Smooth muscle cell (in vitro differentiated cells): ENCODE measurements at regions not wholly inside any gene's neighbourhood (a gene's known extent, or its start where the extent isn't known, plus 50 kb on each side); places are given as distances from the start of the nearest gene placed in this dataset.

Experiments used
- DNase-seq: peaks from one replicate; lab custom pipeline; 2025; ENCODE audit not compliant: unreplicated experiment; lab: John Stamatoyannopoulos, UW
- H2AFZ ChIP-seq: fragments of 200-600 bp; sonication (generic); 2 replicates; pipeline ENCODE4 v1.6.0; 2016; ENCODE audit warnings: antibody characterized with exemption, low read depth, mild to moderate bottlenecking
- H3F3A ChIP-seq: fragments of 200-600 bp; sonication (generic); 2 replicates; pipeline ENCODE4 v1.6.0; 2017; ENCODE audit warnings: antibody characterized with exemption, low read depth
- H3K27ac ChIP-seq: fragments of 200-600 bp; sonication (generic); 2 replicates; pipeline ENCODE4 v1.5.1; 2016; ENCODE audit warnings: low read depth, mild to moderate bottlenecking
- H3K27me3 ChIP-seq: fragments of 200-600 bp; sonication (generic); 2 replicates; pipeline ENCODE4 v1.6.1; 2016; ENCODE audit warnings: low read depth, mild to moderate bottlenecking
- H3K36me3 ChIP-seq: fragments of 200-600 bp; sonication (generic); 2 replicates; pipeline ENCODE4 v1.5.1; 2016; ENCODE audit warnings: low read depth
- H3K4me1 ChIP-seq: fragments of 200-600 bp; sonication (generic); 2 replicates; pipeline ENCODE4 v1.5.1; 2016; ENCODE audit warnings: low read depth
- H3K4me2 ChIP-seq: fragments of 200-600 bp; sonication (generic); 2 replicates; pipeline ENCODE4 v1.6.0; 2016; ENCODE audit warnings: mild to moderate bottlenecking
- H3K4me3 ChIP-seq: fragments of 200-600 bp; sonication (generic); 2 replicates; pipeline ENCODE4 v1.5.1; 2016; ENCODE audit warnings: mild to moderate bottlenecking
- H3K79me2 ChIP-seq: fragments of 200-600 bp; sonication (generic); 2 replicates; pipeline ENCODE4 v1.6.0; 2016; ENCODE audit warnings: low read depth, mild to moderate bottlenecking
- H3K9ac ChIP-seq: fragments of 200-600 bp; sonication (generic); 2 replicates; pipeline ENCODE4 v1.6.0; 2016; ENCODE audit warnings: low read depth
- H3K9me3 ChIP-seq: fragments of 200-600 bp; sonication (generic); replicated peaks from 2 replicates; pipeline ENCODE4 v1.5.1; 2016; ENCODE audit warnings: low read depth
- H4K20me1 ChIP-seq: fragments of 200-600 bp; sonication (generic); 2 replicates; pipeline ENCODE4 v1.6.0; 2016; ENCODE audit warnings: low read depth
- WGBS: methylation state at CpG from one replicate; pipeline ENCODE4 v1.1.7; 2016; ENCODE audit warnings: low lambda C conversion rate; 5-methylcytosine and 5-hydroxymethylcytosine counted together
- TF ChIP-seq, protein P1 (sequence below): fragments of 200-600 bp; sonication (generic); IDR thresholded peaks from 2 replicates; pipeline ENCODE4 v1.5.1; 2017; ENCODE audit warnings: borderline replicate concordance, mild to moderate bottlenecking, antibody characterized with exemption; ENCODE audit not compliant: insufficient read depth, poor library complexity, severe bottlenecking

DNA sequence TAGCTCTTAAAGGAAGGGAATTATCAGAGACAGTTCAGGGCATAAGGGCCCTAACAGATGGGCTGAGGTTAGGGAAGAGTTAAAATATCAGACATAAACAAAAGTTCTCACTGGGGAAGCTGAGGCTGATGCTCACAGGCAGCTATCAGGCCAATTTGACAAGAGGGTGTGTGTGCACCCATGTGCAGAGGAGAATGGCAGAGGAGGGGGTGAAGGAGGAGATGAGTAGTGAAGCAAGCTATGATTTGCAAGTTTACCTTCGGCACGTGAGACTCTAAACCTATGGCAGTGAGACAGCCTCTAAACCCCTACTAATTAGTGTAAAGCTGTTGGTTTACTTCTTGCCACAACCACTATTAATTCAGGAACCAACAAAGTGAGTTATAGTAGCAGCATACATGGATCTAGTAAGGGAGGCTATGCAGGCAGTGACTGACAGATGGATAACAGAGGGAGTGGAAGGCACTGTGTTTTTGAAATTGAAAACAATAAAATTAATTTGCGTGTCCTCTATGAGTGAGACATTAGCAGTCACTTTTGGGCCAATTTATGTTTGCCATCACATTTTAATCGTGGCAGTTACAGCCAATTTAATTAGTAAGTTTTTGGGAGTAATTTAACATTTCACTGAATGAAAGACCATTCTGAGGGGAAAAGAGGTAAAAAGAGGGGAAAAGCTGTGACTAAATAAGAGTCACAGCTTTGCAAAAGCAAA, 99.6 kb upstream of the HTR2A start:
- H3K9me3 ChIP-seq: no peaks in the 10 kb centered on the region
- no peaks in the 10 kb centered on the region for H4K20me1 ChIP-seq
- no peak overlapping the region for H3K27ac ChIP-seq
- H3K9ac ChIP-seq: no peak overlapping the region
- 95% methylated on average over 4 of the region's 4 CpGs for WGBS
- TF ChIP-seq, protein P1, sequence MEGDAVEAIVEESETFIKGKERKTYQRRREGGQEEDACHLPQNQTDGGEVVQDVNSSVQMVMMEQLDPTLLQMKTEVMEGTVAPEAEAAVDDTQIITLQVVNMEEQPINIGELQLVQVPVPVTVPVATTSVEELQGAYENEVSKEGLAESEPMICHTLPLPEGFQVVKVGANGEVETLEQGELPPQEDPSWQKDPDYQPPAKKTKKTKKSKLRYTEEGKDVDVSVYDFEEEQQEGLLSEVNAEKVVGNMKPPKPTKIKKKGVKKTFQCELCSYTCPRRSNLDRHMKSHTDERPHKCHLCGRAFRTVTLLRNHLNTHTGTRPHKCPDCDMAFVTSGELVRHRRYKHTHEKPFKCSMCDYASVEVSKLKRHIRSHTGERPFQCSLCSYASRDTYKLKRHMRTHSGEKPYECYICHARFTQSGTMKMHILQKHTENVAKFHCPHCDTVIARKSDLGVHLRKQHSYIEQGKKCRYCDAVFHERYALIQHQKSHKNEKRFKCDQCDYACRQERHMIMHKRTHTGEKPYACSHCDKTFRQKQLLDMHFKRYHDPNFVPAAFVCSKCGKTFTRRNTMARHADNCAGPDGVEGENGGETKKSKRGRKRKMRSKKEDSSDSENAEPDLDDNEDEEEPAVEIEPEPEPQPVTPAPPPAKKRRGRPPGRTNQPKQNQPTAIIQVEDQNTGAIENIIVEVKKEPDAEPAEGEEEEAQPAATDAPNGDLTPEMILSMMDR: no peak
- no peak overlapping the region for H2AFZ ChIP-seq
- no peak for DNase-seq
- no peaks in the 10 kb centered on the region for H3K27me3 ChIP-seq
- H3F3A ChIP-seq: no peaks in the 10 kb centered on the region
- no peaks in the 10 kb centered on the region for H3K36me3 ChIP-seq
- H3K4me1 ChIP-seq: no peaks in the 10 kb centered on the region
- no peak overlapping the region for H3K4me2 ChIP-seq
- no peaks in the 10 kb centered on the region for H3K79me2 ChIP-seq
- H3K4me3 ChIP-seq: no peak overlapping the region

DNA sequence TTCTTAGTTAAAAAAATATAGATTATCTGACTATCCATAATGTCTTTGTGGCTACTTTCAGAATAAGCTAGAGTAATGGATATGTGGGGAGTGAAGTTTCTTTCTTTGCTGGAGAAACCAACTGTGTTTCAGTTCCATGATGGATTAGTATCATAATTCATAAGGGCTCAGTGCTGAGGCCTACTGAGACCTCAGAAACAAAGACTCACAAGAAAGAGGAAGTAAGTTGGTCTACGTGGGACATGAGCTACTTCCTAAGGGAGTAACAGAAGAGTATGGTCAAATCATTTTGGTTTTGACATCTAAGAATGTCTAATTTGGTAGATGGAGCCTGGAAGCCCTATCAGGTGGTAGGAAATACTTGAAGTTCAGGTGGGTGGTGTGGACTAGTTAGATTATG, 99.0 kb upstream of the HTR2A start:
- TF ChIP-seq, protein P1: no peak
- no peaks in the 10 kb centered on the region for H3K36me3 ChIP-seq
- WGBS: 92% methylated on average over 1 of the region's 1 CpG
- no peaks in the 10 kb centered on the region for H3K4me1 ChIP-seq
- H3K27ac ChIP-seq: no peak overlapping the region
- H3K4me2 ChIP-seq: no peak overlapping the region
- no peak overlapping the region for H3K9ac ChIP-seq
- H2AFZ ChIP-seq: no peak overlapping the region
- no peak overlapping the region for H3K4me3 ChIP-seq
- no peaks in the 10 kb centered on the region for H3K27me3 ChIP-seq
- no peak for DNase-seq
- H4K20me1 ChIP-seq: no peaks in the 10 kb centered on the region
- no peaks in the 10 kb centered on the region for H3F3A ChIP-seq
- no peaks in the 10 kb centered on the region for H3K79me2 ChIP-seq
- no peaks in the 10 kb centered on the region for H3K9me3 ChIP-seq

DNA sequence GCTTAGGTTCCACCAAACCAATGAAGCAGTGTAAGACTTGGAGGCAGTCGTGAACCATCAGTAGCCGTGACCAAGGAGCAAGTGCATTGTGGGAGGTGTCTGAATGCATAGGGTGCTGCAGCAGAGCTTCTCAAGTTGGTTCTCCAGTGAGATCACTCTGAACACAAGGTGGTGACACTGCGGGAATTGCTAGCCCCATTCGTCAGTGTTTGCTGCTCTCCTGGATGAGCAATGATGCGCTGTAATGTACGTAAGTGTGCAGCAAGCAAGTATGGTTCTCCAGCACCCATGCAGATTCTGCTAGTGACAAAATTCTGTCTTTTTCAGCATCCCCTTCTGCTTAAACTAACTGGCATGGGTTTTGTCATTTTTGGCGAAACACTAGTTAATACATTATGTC, 97.6 kb upstream of the HTR2A start:
- Histone ChIP-seq H3K36me3 (no peaks in the 10 kb centered on the region), H3K4me2 (no peak overlapping the region), H3K9me3 (no peaks in the 10 kb centered on the region), H3K9ac (no peak overlapping the region), H3K4me3 (no peak overlapping the region), H4K20me1 (no peaks in the 10 kb centered on the region), H3F3A (no peaks in the 10 kb centered on the region), H2AFZ (no peak overlapping the region), H3K27ac (no peak overlapping the region), H3K79me2 (no peaks in the 10 kb centered on the region), H3K27me3 (no peaks in the 10 kb centered on the region), H3K4me1 (no peaks in the 10 kb centered on the region)
- no peak for DNase-seq
- TF ChIP-seq, protein P1: no peak
- WGBS: 96% methylated on average over 7 of the region's 7 CpGs

DNA sequence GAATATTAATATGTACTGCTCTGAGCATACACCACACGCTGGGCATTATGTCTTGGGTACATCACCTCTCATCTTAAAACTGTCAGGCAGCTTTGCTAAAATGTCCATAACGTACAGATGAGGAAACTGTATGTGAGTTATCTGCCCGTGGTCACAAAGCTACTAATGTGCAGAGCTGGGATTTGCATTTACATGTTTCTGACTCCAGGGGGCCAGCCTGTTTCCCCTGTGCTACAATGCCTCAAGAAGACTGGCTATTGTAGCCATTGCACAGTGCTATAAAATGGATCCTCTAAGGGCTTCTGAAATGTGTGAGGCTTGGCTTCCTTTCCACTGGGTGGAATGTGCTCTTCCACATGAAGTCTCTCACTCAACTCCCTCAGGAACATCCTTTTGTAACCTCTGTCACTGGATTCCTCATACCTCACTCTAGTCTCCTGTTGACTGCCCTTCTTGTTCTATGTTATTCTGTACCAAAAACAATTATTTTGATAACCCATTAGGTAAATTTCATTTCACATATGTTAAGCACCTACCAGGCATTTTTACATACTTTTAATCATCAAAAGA, 95.6 kb upstream of the HTR2A start:
- Histone ChIP-seq H3F3A (no peaks in the 10 kb centered on the region), H3K36me3 (no peaks in the 10 kb centered on the region), H3K27me3 (no peaks in the 10 kb centered on the region), H3K27ac (no peak overlapping the region), H3K9ac (no peak overlapping the region), H3K9me3 (no peaks in the 10 kb centered on the region), H2AFZ (no peak overlapping the region), H3K4me2 (no peak overlapping the region), H3K4me1 (no peaks in the 10 kb centered on the region), H4K20me1 (no peaks in the 10 kb centered on the region), H3K4me3 (no peak overlapping the region), H3K79me2 (no peaks in the 10 kb centered on the region)
- 90% methylated on average over 3 of the region's 3 CpGs for WGBS
- TF ChIP-seq, protein P1: peak; percentile 18
- no peak for DNase-seq
